ENCODE measurements at regions not wholly inside any gene's neighbourhood (a gene's known extent, or its start where the extent isn't known, plus 50 kb on each side); places are given as distances from the start of the nearest gene placed in this dataset.

GRCh38 chr7:148473703-148474480 lies 116.7 kb upstream of the C7orf33 start (continued):
- TF ChIP-seq REST (IDR thresholded peaks at IDR 0.05; ENCODE audit: low read depth, low read length) = no peak
- TF ChIP-seq CREM (IDR thresholded peaks at IDR 0.05; ENCODE audit: low read depth) = no peak
- TF ChIP-seq IRF3 (IDR thresholded peaks at IDR 0.05) = no peak

GRCh38 chr7:148474481-148475025 lies 116.0 kb upstream of the C7orf33 start:
- no TSS peak for BruUV-seq (replicated peaks)
- Histone ChIP-seq H3K36me3 (ENCODE audit: control insufficient read depth in 2 of 2, insufficient read depth in 2 of 2, low read length in 1 of 2) (no peaks in the 10 kb centered on the region), H3K4me1 (ENCODE audit: control insufficient read depth, insufficient read depth, low read length) (no peaks in the 10 kb centered on the region), H3K4me2 (ENCODE audit: control insufficient read depth, insufficient read depth) (no peak overlapping the region), H2AFZ (ENCODE audit: control insufficient read depth, low read depth, low read length) (no peak overlapping the region), H3K9ac (ENCODE audit: control insufficient read depth, insufficient read depth, low read length) (no peak overlapping the region), H3K27me3 (replicated peaks in 1 of 2; ENCODE audit: control insufficient read depth in 2 of 2, insufficient read depth in 2 of 2, low read length in 1 of 2) (no peaks in the 10 kb centered on the region), H3K4me3 (no peak overlapping the region), H3K9me3 (replicated peaks; ENCODE audit: control insufficient read depth, insufficient read depth, low read length) (no peaks in the 10 kb centered on the region), H4K20me1 (ENCODE audit: control insufficient read depth, insufficient read depth) (no peaks in the 10 kb centered on the region), H3K79me2 (ENCODE audit: control insufficient read depth, insufficient read depth, low read length) (no peaks in the 10 kb centered on the region), H3K27ac (ENCODE audit: control insufficient read depth, insufficient read depth) (no peak overlapping the region)
- FAIRE-seq (no peak), DNase-seq (ENCODE audit: low read depth, low spot score) (no peak), ATAC-seq (no peak)
- ChIA-PET CTCF (no interaction called here), POLR2A (no interaction called here), SMC1A (ENCODE audit: uncharacterized antibody, unreplicated experiment) (no interaction called here), RAD21 (ENCODE audit: unreplicated experiment) (no interaction called here)
- TF ChIP-seq PML (IDR thresholded peaks at IDR 0.05; ENCODE audit: low read length) (no peak), SUZ12 (IDR thresholded peaks at IDR 0.05; ENCODE audit: unreplicated experiment) (no peak), NFXL1 (IDR thresholded peaks at IDR 0.05; ENCODE audit: borderline replicate concordance) (no peak)
- in situ Hi-C loops (cut with MboI) = loop anchor here (25.0 kb wide), 1 partner anchor 212 kb away; no protein-coding TSS in a partner anchor
- WGBS (ENCODE audit: insufficient coverage, insufficient replicate concordance, low lambda C conversion rate, missing lambda C conversion rate) = 58% methylated on average over 6 of the region's 6 CpGs
- intact Hi-C loops (cut with micrococcal nuclease; ENCODE audit: unreplicated experiment) = no loop called here

Data from GM12878 (cell line).